HCT116 (cell line): ENCODE measurements at regions not wholly inside any gene's neighbourhood (a gene's known extent, or its start where the extent isn't known, plus 50 kb on each side); places are given as distances from the start of the nearest gene placed in this dataset. TPM values are rescaled to one million over a fixed set of nuclear protein-coding genes. Genes with fewer than 3 reads are reported as not detected.

ENCODE experiments used
- microRNA-seq: library from miRNA; unstranded; fragments of <30 nt; microRNA quantifications from one replicate; pipeline ENCODE4, GENCODE V29; 2016; ENCODE audit warnings: borderline number of aligned reads

Small RNAs in the stretch of these regions (microRNA-seq; reads per million reads assigned to microRNA genes)
- not detected for gene MIR3680-1
